Stimulated activated CD4-positive, alpha-beta T cell treated with anti-CD3 and anti-CD28 coated beads, Interleukin-12 subunit alpha, Interleukin-12 subunit beta, amount 100 ng/mL, for 48 hours (primary cell): ENCODE measurements at regions not wholly inside any gene's neighbourhood (a gene's known extent, or its start where the extent isn't known, plus 50 kb on each side); places are given as distances from the start of the nearest gene placed in this dataset.
"Not testable (repeated sequence)": the region's sequence is repeated elsewhere in the genome, so short reads cannot be mapped to it uniquely, and the experiment has no call there.

Experiments
- DNase-seq, 3 donors: peaks; one replicate each; pipeline ENCODE4 v3.0.0-alpha.2; 2020; ENCODE audit warnings: low read depth in 2 of 3, low spot score in 1 of 3

- no peak for DNase-seq
These were observed 143.1 kb upstream of the MAD2L1 start for GRCh38 chr4:120209706-120210105.

GRCh38 chr4:120207021-120207420, 140.4 kb upstream of the MAD2L1 start:
- no peak for DNase-seq

- DNase-seq, result no peak
These were observed 135.6 kb upstream of the MAD2L1 start for GRCh38 chr4:120202222-120202621.

- not testable (repeated sequence) for DNase-seq
These were observed 134.0 kb upstream of the MAD2L1 start for GRCh38 chr4:120200573-120201110.

GRCh38 chr4:120198411-120198810, 131.8 kb upstream of the MAD2L1 start:
- no peak for DNase-seq

- no peak for DNase-seq
These were observed 111.0 kb upstream of the MAD2L1 start for GRCh38 chr4:120177603-120178002.

- DNase-seq, result no peak
These were observed 108.6 kb upstream of the MAD2L1 start for GRCh38 chr4:120175272-120175671.

- no peak for DNase-seq
These were observed 97.2 kb upstream of the MAD2L1 start for GRCh38 chr4:120163895-120164294.

- DNase-seq, result no peak
These were observed 92.3 kb upstream of the MAD2L1 start for GRCh38 chr4:120158841-120159463.

- DNase-seq, result no peak
These were observed 91.4 kb upstream of the MAD2L1 start for GRCh38 chr4:120158046-120158445.

GRCh38 chr4:120156120-120156718, 89.6 kb upstream of the MAD2L1 start:
- peak in 1 of 3 donors; percentile 45 for DNase-seq

- DNase-seq, result no peak
These were observed 88.6 kb upstream of the MAD2L1 start for GRCh38 chr4:120155287-120155686.

GRCh38 chr4:120144634-120145033, 78.0 kb upstream of the MAD2L1 start:
- DNase-seq, result no peak

- DNase-seq, result no peak
These were observed 77.4 kb upstream of the MAD2L1 start for GRCh38 chr4:120144041-120144440.

GRCh38 chr4:120139392-120139791, 72.7 kb upstream of the MAD2L1 start:
- no peak for DNase-seq

- no peak for DNase-seq
These were observed 66.3 kb upstream of the MAD2L1 start for GRCh38 chr4:120132935-120133334.

- no peak for DNase-seq
These were observed 64.1 kb upstream of the MAD2L1 start for GRCh38 chr4:120130786-120131185.
